ENCODE measurements at regions not wholly inside any gene's neighbourhood (a gene's known extent, or its start where the extent isn't known, plus 50 kb on each side); places are given as distances from the start of the nearest gene placed in this dataset.

GRCh38 chr16:59759296-59759695, 1025.2 kb upstream of the GOT2 start:
- peaks cover 75% of the 10 kb centered on the region for H3K9me3 ChIP-seq (ENCODE audit: low read length)
- H4K20me1 ChIP-seq (ENCODE audit: insufficient read depth, low read length), result no peaks in the 10 kb centered on the region
- intact Hi-C loops (cut with micrococcal nuclease; ENCODE audit: unreplicated experiment), result no loop called here
- POLR2A ChIA-PET, result no interaction called here
- DNase-seq (ENCODE audit: low spot score) (no peak), FAIRE-seq (no peak), ATAC-seq (no peak)
- no peak overlapping the region for H3K27ac ChIP-seq (ENCODE audit: extremely low read length, insufficient read depth, low read length)
- no peak for TF ChIP-seq SP140L (CRISPR knock-in tag; IDR thresholded peaks at IDR 0.05; ENCODE audit: borderline replicate concordance)
- no peak for TF ChIP-seq ZNF572 (CRISPR knock-in tag; IDR thresholded peaks at IDR 0.05)
- TF ChIP-seq DR1 (CRISPR knock-in tag; IDR thresholded peaks at IDR 0.05), result no peak
- TF ChIP-seq FOXO4 (CRISPR knock-in tag; conservative IDR thresholded peaks at IDR 0.05), result no peak
- TF ChIP-seq ATF5 (CRISPR knock-in tag; IDR thresholded peaks at IDR 0.05; ENCODE audit: low read depth), result no peak
- no peak for TF ChIP-seq POLR2A (IDR thresholded peaks at IDR 0.05; ENCODE audit: insufficient read depth in 1 of 2, low read depth in 2 of 2, low read length in 2 of 2)
- TF ChIP-seq BRD4 (CRISPR knock-in tag; IDR thresholded peaks at IDR 0.05), result no peak
- no peak for TF ChIP-seq ELF3 (CRISPR knock-in tag; IDR thresholded peaks at IDR 0.05)
- TF ChIP-seq NPAS2 (CRISPR knock-in tag; IDR thresholded peaks at IDR 0.05; ENCODE audit: borderline replicate concordance), result no peak
- TF ChIP-seq ZBTB33 (CRISPR knock-in tag; IDR thresholded peaks at IDR 0.05), result no peak
- no peak for TF ChIP-seq ZNF780A (CRISPR knock-in tag; IDR thresholded peaks at IDR 0.05)
- in situ Hi-C loops (cut with HindIII; ENCODE audit: extremely low pct_ligation_motif_present, low pct_unique_long_range_greater_than_20kb), result no loop called here
- no peaks in the 10 kb centered on the region for H3K36me3 ChIP-seq (replicated peaks in 1 of 2; ENCODE audit: control insufficient read depth in 1 of 2, insufficient read depth in 2 of 2, low read length in 2 of 2)
- BruUV-seq (replicated peaks), result no TSS peak
- CTCF ChIA-PET (ENCODE audit: low intra/inter-chr PET ratio, low total read pairs), result no interaction called here
- H3K9ac ChIP-seq (ENCODE audit: insufficient read depth, low read depth, low read length), result no peak overlapping the region
- H3K4me1 ChIP-seq (ENCODE audit: insufficient read depth, low read length), result no peaks in the 10 kb centered on the region
- H3K27me3 ChIP-seq (ENCODE audit: control insufficient read depth in 1 of 2, insufficient read depth in 2 of 2, low read length in 2 of 2), result no peaks in the 10 kb centered on the region
- 3% methylated on average over 3 of the region's 3 CpGs for WGBS (ENCODE audit: low lambda C conversion rate)
- no peak overlapping the region for H2AFZ ChIP-seq (ENCODE audit: low read length)
- H3K4me2 ChIP-seq (ENCODE audit: low read depth, low read length), result no peak overlapping the region
- no peaks in the 10 kb centered on the region for H3K79me2 ChIP-seq (ENCODE audit: insufficient read depth, low read length)
- no peak overlapping the region for H3K4me3 ChIP-seq (replicated peaks in 1 of 3; ENCODE audit: insufficient read depth in 1 of 3, low read depth in 2 of 3, low read length in 3 of 3)

Data from HepG2 (cell line).